ENCODE measurements at regions not wholly inside any gene's neighbourhood (a gene's known extent, or its start where the extent isn't known, plus 50 kb on each side); places are given as distances from the start of the nearest gene placed in this dataset.

GRCh38 chr13:39926345-39926744 lies 270.9 kb downstream of the COG6 start (continued):
- TF ChIP-seq NKRF (conservative IDR thresholded peaks at IDR 0.05), result no peak
- TF ChIP-seq EP300 (IDR thresholded peaks at IDR 0.05; ENCODE audit: borderline replicate concordance in 1 of 2, control insufficient read depth in 1 of 2, low read depth in 2 of 2, low read length in 2 of 2), result no peak

- intact Hi-C loops (cut with micrococcal nuclease; ENCODE audit: unreplicated experiment), result no loop called here
- H3K27me3 ChIP-seq (replicated peaks in 1 of 2; ENCODE audit: control insufficient read depth in 2 of 2, insufficient read depth in 2 of 2, low read length in 1 of 2), result no peaks in the 10 kb centered on the region; a peak in 1 of 4 replicates
- no peak for FAIRE-seq
- WGBS (ENCODE audit: insufficient coverage, insufficient replicate concordance, low lambda C conversion rate, missing lambda C conversion rate), result 68% methylated on average over 2 of the region's 2 CpGs
- H2AFZ ChIP-seq (ENCODE audit: control insufficient read depth, low read depth, low read length), result no peak overlapping the region
- no peak for ATAC-seq
- TF ChIP-seq CBFB (IDR thresholded peaks at IDR 0.05; ENCODE audit: low read depth) (no peak), MEF2B (IDR thresholded peaks at IDR 0.05; ENCODE audit: partially characterized antibody, poor library complexity, severe bottlenecking) (no peak), BMI1 (IDR thresholded peaks at IDR 0.05; ENCODE audit: borderline replicate concordance) (no peak), HDGF (IDR thresholded peaks at IDR 0.05) (no peak), CHD1 (IDR thresholded peaks at IDR 0.05; ENCODE audit: low read depth, low read length) (no peak), ATF3 (IDR thresholded peaks at IDR 0.05; ENCODE audit: borderline replicate concordance, extremely low read depth, low read depth, low read length) (no peak), E2F4 (IDR thresholded peaks at IDR 0.05; ENCODE audit: low read depth, low read length) (no peak), HDAC2 (IDR thresholded peaks at IDR 0.05) (no peak), LARP7 (IDR thresholded peaks at IDR 0.05) (no peak), EED (IDR thresholded peaks at IDR 0.05; ENCODE audit: low read depth) (no peak), BHLHE40 (IDR thresholded peaks at IDR 0.05; ENCODE audit: borderline replicate concordance in 1 of 2, low read depth in 2 of 2, low read length in 1 of 2) (no peak)
- DNase-seq (ENCODE audit: low read depth, low spot score), result no peak
- ChIA-PET POLR2A (no interaction called here), CTCF (interaction anchor here (0.8 kb wide), 1 partner anchor 166 kb away, joined by 3 read pairs; no protein-coding TSS in a partner anchor), SMC1A (ENCODE audit: uncharacterized antibody, unreplicated experiment) (interaction anchor here (1.5 kb wide), 1 partner anchor 245 kb away, joined by 3 read pairs; no protein-coding TSS in a partner anchor), RAD21 (ENCODE audit: unreplicated experiment) (no interaction called here)
- H3K79me2 ChIP-seq (ENCODE audit: control insufficient read depth, insufficient read depth, low read length), result no peaks in the 10 kb centered on the region
- no peaks in the 10 kb centered on the region for H3K4me1 ChIP-seq (ENCODE audit: control insufficient read depth, insufficient read depth, low read length)
- no peak overlapping the region for H3K4me2 ChIP-seq (ENCODE audit: control insufficient read depth, insufficient read depth)
- H3K4me3 ChIP-seq, result no peak overlapping the region
- no peak overlapping the region for H3K9ac ChIP-seq (ENCODE audit: control insufficient read depth, insufficient read depth, low read length)
- no peaks in the 10 kb centered on the region for H3K36me3 ChIP-seq (ENCODE audit: control insufficient read depth in 2 of 2, insufficient read depth in 2 of 2, low read length in 1 of 2)
- no peaks in the 10 kb centered on the region; the same call in 2 of the 3 replicates for H3K9me3 ChIP-seq (replicated peaks; ENCODE audit: control insufficient read depth, insufficient read depth, low read length)
- BruUV-seq (replicated peaks), result no TSS peak
- in situ Hi-C loops (cut with MboI), result no loop called here
- no peaks in the 10 kb centered on the region for H4K20me1 ChIP-seq (ENCODE audit: control insufficient read depth, insufficient read depth)
- no peak overlapping the region for H3K27ac ChIP-seq (ENCODE audit: control insufficient read depth, insufficient read depth)
Measured at GRCh38 chr13:39928261-39928660, 272.8 kb downstream of the COG6 start.
